GM21528 (cell line): ENCODE measurements at regions not wholly inside any gene's neighbourhood (a gene's known extent, or its start where the extent isn't known, plus 50 kb on each side); places are given as distances from the start of the nearest gene placed in this dataset.
"Not testable (repeated sequence)": the region's sequence is repeated elsewhere in the genome, so short reads cannot be mapped to it uniquely, and the experiment has no call there.

Source experiments
- ATAC-seq: cut with Tn5 transposase; IDR thresholded peaks from one replicate; pipeline ENCODE4 v1.9.1; 2021; ENCODE audit warnings: mild to moderate bottlenecking, moderate library complexity; ENCODE audit not compliant: unreplicated experiment, low FRiP score

DNA sequence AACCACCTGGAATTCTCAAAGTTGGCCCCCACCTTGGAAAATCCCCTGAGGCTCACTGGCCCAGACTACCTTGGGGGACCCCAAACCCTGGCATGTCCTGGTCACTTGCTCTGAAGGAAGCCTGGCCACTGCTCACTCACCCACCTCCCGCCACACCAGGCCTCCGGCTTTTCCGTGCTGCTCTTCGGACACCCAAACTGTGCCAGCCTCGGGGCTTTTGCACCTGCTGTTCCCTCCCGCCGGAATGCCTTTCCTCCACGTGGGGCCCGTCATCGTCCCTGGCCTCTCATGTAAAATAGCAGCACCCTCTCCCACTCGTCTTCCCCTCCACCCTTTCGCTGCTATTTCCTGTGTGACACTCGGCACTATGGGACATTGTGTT is 87.2 kb upstream of the NCOR2 start:
- ATAC-seq: no peak

DNA sequence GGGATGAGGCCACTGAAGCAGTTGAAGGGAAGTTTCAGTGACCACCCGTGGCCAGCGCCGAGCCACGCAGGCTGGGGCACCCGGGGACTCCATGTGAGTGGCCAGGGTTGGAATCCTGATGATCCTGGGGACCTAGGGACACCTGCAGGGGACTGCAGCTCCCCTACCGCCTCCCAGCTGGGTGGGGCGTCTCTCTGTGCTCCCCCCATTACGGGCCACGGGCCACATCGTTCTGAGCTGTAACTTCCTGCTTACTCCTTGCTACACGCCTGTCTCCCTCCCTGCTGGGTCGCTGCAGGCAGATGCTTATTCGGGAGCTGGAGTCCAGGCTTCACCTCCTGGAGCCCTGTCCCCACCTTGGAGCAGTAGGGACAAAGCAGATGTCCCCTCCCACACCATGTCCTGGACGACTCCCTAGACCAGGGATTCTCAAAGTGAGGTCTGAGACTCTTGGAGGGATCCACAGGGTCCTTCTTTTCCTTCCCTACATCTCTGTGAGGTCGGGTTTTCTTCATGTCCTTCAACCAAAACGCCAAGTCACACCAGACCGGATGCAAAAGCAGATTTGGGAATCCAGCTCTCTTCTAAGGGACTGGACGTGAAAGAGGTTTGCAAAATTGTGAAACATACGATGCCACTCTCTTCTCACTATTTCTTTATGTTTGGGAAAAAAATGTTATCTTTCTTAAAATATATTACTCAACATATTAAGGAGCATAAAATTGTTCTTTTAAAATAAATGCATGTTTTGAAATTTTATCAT is 85.9 kb upstream of the NCOR2 start:
- ATAC-seq: no peak

DNA sequence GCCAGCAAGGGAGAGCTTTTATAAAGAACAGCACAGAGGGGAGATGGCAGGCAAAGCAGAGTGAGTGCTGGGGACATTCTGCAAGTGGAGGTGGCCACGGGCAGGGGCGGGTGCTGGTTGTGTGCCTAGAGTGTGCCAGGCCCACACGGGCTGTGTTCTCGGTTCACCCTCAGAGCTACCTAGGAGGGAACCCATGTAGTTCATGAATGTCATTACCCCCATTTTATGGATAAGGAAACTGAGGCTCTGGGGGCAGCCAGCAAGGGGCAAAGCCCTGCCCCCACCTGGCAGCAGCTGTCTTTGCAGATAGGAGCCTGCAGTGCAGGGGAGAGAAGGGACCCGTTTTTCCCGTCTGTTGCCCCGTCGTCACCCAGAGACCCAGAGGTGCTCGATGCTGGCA is 85.2 kb upstream of the NCOR2 start:
- ATAC-seq: no peak

DNA sequence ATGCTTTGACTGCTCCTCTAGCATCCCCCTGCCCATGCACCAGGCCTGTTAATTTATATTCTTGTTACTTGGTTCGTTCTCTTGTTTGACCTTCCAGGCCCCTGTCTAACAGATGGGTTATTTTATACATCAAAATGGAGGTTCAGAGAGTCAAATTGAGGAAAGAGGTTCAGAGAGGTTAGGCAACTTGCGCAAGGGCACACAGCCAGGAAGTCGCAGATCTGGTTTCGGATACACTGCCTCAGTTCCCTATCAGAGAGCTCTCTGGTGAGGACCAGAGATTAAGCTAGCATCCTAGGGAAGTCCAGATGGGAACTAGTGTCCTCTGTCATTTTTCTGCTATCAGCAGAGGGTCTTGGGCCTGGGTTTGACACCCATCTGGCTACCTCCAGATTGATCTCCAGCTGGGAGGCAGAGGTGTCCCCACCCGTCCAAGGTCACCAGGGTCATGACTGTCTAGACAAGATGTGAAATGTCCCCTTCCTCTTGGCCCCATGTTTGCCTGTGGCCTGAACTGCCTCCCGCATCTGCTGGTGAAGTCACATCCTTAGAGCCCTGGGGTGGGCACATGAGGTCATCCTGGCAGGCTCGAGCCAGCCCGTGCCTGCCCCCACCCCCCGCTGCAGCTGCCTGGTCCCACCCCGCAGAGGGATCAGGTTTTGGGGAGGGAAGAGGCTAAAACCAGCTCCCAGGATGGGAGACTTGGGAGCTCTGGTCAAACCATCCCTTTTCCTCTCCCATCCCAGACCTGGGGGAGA is 84.3 kb upstream of the NCOR2 start:
- no peak for ATAC-seq

DNA sequence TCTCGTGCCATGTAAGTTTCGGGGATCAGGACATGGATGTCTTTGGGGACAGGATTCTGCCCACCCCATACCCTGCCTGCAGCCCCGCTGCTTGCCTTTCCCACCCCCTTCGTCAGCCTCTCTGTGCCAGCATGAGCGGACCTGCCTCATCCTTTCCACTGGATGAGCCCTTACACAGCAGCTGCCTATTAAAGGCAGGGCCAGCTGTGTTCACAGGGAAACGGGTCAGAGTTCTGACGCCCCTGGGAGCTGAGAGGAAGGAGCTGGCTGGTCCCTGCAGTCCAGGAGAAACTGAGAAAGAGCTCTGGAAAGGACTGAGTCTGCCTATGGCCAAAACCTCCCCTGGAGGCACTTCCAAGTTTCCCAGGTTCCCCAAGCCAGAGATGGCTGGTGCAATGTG is 83.5 kb upstream of the NCOR2 start:
- ATAC-seq: no peak

DNA sequence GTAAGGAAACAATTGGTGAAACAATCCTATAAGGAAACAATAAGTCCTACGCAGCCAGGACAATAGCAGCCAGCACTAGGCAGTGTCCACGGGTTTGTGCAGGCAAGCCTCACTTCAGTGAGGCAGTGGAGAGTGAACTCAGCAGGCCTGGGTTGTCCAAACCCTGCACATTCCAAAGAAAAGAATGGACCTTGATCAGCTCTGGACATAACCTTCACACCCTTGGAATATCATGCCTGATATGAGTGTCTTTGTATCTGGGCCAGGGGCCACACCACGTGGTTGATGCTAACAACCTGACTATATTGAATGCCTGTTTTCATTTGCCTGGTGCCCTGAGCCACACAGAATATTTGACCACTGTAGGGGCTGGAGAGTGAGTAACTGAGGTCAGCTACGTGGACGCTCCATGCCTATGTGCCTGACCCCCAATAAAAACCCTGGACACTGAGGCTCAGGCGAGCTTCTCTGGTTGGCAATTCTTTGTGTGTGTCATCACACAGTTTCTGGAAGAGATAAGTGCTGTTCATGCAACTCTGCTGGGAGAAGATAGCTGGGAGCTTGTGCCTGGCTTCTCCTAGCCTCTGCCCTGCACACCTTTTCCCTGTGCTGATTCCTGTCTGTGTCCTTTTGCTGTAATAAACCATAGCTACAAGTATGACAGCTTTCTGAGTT is 81.4 kb upstream of the NCOR2 start:
- no peak for ATAC-seq

DNA sequence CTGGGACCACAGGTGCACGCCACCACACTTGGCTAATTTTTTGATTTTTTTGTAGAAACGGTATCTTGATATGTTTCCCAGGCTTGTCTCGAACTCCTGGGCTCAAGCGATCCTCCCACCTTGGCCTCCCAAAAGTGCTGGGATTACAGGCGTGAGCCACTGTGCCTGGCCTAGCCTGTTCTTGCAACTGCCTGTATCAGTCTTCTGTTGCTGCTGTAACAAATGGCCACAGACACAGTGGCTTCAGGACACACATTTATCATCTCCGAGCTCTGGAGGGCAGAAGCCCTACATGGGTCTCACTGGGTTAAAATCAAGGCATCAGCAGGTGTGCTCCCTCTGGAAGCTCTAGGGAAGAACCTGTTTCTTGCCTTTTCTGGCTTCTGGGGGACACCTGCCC is 79.9 kb upstream of the NCOR2 start:
- no peak for ATAC-seq

DNA sequence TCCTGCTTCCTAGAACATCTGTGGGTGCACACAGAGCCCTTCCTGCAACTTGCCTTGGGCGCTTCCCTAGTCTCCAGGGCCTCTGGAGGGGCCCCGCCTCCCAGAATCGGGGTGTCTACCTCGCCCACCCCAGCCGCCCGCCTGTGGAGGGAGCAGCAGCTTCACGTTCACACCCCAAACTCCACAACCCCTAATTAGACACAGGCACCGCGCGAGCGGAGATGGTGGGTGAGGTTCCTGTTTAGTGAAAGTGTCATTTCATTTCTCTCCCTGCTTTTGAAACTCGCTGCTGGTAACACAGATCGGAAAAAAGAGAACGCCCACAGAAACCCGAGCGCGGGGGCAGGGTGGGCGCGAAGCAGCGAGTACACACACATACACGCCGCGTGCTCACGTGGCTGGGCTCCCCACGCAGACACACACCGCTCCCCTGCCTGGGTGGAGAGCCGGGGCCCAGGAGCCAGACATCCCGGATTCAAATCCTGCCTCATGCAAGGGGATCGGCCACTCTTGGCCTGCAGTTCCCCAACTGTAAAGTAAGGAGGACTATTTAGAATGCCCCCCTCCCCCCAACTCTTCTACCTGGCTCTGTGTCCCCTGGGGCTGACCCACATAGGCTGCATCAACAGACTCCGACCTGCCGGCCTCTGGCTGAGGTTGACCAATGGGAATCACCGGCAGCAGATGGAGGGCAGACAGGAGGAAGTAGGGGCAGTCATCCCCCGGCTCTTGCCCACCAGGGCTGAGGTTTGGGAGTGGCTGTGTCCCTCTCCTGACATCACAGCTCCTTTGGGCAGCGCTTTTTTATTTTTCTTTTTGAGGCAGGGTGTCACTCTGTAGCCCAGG is 79.2 kb upstream of the NCOR2 start:
- ATAC-seq: no peak

DNA sequence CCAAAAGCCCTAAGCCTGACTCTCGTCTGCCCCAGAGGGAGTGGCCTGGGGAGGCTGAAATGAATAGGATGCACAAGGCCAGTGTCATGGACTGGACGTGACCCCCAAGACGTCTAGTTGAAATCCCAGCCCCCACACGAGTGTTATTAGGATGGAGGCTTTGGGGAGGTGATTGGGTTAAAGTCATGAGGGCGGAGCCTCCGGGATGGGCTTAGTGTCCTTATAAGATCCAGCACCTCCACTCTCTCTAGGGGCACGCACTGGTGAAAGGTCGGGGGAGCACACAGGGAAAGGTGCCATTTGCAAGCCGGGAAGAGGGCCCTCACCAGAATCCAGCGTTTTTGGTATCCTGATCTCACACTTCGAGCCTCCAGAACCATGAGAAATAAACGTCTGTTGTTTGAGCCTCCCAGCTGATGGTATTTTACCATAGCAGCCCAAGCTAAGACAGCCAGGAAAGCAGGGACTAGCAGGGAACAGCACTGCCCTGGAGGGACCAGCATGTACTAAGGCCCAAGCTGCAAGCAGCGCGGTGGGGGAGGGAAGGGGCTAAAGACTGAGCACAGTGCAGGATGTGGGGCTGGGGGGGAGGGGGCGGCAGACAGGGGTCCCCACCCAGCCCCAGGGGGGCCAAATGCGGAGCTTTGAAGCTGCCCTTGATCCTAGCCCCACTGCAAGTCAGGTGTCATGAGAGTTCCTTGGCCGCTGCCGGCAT is 78.3 kb upstream of the NCOR2 start:
- no peak for ATAC-seq

DNA sequence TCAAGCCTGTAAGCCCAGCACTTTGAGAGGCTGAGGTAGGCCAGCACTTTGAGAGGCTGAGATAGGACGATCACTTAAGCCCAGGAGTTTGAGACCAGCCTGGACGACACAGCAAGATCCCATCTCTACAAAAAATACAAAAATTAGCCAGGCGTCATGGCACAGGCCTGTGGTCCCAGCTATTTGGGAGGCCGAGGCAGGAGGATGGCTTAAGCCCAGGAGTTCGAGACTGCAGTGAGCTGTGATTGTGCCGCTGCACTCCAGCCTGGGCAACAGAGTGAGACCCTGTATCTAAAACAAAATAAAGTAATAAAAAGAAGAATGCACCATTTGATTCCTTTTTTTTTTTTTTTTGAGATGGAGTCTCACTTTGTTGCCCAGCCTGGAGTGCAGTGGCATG is 76.4 kb upstream of the NCOR2 start:
- ATAC-seq: not testable (repeated sequence)

DNA sequence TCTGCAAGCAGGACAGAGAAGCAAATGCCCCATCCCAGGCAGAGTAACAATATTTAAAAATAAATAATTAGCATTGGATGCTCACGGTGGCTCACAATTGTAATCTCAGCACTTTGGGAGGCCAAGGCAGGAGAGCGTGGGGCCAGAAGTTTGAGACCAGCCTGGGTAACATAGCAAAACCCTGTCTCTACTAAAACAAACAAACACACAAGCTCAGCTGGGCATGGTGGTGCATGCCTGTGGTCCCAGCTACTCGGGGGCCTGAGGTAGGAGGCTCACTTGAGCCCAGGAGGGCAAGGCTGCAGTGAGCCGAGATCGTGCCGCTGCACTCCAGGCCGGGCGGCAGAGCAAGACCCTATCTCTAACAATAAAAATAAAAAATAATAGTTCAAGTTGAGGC is 74.7 kb upstream of the NCOR2 start:
- ATAC-seq: no peak

DNA sequence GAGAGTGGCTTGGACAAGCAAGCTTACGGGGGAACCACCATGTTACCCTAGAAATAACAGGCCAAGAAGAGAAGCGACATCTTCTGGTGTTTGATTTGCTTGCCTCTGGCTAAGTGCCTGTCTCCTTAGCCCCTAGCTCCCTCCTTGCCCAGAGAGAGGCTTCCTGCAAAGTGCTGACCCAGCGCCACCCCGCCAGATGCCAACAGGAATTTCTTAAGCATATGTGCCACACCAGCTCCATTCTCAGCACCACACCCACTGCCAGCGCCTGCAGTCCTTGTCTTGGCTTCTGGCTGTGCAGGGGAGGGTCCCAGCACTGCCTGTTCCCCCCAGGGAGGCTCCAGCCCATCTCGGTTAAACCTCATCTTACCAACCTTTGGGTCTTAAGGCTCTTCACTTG is 74.2 kb upstream of the NCOR2 start:
- ATAC-seq: no peak

DNA sequence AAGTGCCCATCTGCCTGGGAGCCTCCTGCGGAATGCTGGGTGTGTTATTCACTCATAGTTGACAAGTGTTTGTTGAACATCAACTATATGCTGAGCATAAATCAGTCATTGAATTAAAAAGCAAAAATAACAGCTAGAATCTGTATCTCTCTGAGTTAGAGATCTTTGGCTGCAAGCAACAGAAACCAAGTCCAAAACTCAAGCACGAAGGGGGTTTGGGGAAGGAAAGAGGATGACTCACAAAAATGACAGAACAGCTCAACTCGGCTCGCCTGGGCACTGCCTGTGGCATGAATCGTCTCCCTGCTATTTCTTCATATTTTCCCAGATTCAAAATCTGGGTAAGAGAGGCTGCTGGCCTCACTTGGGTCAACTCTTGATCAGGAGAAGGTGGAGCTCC is 72.6 kb upstream of the NCOR2 start:
- ATAC-seq: no peak

DNA sequence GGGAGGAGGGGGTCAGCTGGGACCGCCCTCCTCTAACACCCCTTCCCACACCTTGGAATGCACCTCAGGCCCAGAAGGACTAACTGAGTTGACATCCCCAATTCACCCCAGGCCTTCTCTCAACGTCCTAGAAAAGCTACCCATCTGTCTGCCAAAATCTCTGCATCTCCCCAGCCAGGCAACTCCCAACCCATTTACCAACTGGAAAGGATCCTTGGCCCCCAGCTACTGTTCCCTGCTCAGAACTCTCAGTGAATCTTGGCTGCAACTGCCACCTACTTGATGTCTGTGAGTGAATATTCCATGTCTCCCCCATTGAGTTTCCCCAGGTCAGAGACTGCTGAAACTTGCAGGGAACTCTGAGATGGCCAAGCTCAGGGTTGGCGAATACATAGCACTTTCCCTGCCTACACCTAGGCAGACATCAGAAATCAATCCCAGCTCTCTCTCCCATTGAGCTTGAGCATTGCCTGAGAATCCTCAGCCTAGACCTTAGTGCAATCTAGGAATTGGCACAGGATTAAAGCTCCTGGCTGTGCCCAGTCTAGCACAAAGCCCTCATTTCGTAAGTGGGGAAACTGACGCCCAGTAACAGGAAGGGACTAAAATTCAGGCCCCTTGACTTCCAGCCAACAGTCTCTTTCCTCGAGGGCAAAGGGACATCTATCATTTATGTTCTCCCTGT is 71.9 kb upstream of the NCOR2 start:
- no peak for ATAC-seq

DNA sequence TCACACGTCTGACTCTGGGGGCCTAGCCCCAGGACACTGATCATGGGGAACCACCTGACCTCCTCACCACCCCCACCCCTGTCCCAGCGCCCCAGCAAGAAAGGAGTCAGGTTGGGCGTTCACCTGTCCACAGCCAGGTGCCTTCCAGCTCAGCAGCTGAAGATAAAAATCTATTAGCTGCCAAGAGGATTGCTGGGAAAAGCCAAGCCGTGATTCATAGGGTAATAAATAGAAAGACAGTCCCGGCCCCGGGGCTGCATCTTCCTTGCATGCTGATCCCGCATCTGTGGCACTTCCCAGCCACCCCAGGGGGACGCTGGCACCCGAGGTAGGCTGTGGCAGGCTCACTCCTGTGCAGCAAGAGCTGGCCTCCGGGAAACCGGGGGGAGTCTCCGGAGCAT is 70.2 kb upstream of the NCOR2 start:
- no peak for ATAC-seq

DNA sequence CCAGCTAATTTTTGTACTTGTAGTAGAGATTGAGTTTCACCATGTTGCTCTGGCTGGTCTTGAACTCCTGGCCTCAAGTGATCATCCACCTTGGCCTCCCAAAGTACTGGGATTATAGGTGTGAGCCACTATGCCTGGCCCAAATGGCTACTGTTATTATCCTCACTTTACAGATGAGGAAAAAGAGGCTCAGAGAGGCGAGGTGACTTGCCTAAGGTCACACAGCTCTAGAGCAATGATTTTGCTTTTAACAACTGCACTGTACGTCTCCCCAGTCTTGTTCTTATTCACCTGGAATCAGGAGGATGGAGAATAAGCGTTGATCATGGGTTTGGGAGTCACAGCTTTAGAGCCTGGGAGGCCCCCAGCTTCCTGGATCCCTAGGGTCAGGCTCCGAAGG is 69.8 kb upstream of the NCOR2 start:
- no peak for ATAC-seq

DNA sequence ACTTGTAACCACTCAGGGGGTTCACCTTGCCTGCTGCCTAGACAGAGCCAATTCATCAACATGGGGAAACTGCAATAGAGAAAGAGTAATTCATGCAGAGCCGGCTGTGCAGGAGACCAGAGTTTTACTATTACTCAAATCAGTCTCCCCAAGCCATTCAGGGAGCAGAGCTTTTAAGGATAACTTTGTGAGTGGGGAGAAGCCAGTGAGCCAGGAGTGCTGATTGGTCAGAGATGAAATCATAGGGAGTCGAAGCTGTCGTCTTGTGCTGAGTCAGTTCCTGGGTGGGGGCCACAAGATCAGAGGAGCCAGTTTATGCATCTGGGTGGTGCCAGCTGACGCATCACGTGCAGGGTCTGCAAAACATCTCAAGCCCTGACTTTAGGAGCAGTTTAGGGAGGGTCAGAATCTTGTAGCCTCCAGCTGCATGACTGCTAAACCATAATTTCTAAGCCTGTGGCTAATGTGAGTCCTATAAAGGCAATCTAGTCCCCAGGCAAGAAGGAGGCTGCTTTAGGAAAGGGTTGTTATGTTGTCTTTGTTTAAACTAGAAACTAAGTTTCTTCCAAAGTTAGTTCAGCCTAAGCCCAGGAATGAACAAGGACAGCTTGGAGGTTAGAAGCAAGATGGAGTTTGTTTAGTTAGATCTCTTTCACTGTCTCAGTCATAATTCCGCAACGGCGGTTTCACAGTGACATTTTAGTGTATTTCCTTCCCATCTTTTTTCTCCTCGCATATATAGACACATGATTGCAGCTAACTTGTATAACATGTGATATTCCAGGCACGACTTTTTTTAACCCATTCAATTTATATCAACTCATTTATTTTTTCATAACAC is 68.9 kb upstream of the NCOR2 start:
- no peak for ATAC-seq

DNA sequence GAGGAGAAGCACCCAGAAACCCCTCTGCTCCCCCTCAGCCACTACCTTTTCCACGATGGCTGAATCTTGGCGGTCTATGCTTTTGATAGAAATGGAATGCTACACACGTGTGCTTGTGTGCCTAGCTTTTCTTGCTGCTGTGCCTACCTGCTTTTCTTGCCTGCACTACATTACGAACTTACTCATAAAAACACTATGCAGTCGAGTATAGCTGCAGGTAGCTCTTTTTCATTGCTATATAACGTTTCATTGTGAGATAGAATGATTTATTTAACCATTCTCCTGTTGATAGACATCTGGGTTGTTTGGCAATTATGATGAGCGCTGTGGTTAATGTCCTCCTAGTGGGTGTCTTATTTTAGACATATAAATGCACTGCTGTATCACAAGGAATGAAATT is 67.9 kb upstream of the NCOR2 start:
- no peak for ATAC-seq
